Thyroid gland (tissue), 4 donors: ENCODE measurements at regions not wholly inside any gene's neighbourhood (a gene's known extent, or its start where the extent isn't known, plus 50 kb on each side); places are given as distances from the start of the nearest gene placed in this dataset.

ENCODE experiments used
- CTCF ChIP-seq, 6 experiments: fragments of 200-600 bp in 3 of 6; fragments of 450-650 bp in 3 of 6; sonication (generic) in 3 of 6; IDR thresholded peaks; one replicate each; pipeline ENCODE4 v1.5.1; 2016 to 2019; ENCODE audit warnings: antibody characterized with exemption in 6 of 6, mild to moderate bottlenecking in 2 of 6, inconsistent platforms in 1 of 6, moderate library complexity in 1 of 6
- POLR2A ChIP-seq, 2 donors: fragments of 450-650 bp; IDR thresholded peaks; one replicate each; pipeline ENCODE4 v1.6.1; 2017; ENCODE audit warnings: antibody characterized with exemption in 2 of 2, mild to moderate bottlenecking in 2 of 2, moderate library complexity in 1 of 2

DNA sequence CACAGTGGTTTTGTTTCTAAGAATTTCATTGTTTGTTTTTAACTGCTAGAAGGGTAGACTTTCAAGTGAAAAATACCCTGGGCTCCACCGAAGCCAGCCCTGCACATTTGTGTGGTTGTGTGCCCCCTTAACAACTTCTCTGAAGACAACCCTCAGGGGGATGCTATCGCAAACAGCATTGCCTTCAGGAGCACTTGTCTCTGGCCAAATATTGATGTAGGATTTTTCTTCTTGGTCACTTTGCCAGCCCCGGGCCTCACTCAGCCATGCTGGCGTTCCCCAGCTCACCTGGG is 69.2 kb upstream of the SERP2 start:
- TF ChIP-seq CTCF (IDR thresholded peaks at IDR 0.05) (no peak), POLR2A (IDR thresholded peaks at IDR 0.05) (no peak)
